ENCODE measurements at regions not wholly inside any gene's neighbourhood (a gene's known extent, or its start where the extent isn't known, plus 50 kb on each side); places are given as distances from the start of the nearest gene placed in this dataset.

DNA sequence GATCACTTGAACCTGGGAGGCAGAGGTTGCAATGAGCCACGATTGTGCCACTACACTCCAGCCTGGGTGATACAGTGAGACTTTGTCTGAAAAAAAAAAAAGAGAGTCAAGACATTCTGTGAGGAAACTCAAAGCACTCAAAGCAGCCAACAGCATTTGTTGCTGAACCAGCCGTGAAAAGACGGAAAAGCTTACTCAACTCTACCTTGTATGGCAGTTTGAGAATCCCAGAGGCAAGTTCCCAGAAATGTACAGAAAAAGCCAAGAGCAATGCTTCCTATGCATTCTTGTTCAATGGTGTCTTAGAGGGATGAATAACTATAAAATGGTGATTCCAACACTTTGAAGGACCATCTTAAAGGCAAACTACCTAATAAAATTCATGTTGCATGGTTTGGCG lies 170.2 kb downstream of the HSD17B3 start:
- TF ChIP-seq EZH2 (IDR thresholded peaks at IDR 0.05; ENCODE audit: low read length): no peak
- TF ChIP-seq, protein P1, sequence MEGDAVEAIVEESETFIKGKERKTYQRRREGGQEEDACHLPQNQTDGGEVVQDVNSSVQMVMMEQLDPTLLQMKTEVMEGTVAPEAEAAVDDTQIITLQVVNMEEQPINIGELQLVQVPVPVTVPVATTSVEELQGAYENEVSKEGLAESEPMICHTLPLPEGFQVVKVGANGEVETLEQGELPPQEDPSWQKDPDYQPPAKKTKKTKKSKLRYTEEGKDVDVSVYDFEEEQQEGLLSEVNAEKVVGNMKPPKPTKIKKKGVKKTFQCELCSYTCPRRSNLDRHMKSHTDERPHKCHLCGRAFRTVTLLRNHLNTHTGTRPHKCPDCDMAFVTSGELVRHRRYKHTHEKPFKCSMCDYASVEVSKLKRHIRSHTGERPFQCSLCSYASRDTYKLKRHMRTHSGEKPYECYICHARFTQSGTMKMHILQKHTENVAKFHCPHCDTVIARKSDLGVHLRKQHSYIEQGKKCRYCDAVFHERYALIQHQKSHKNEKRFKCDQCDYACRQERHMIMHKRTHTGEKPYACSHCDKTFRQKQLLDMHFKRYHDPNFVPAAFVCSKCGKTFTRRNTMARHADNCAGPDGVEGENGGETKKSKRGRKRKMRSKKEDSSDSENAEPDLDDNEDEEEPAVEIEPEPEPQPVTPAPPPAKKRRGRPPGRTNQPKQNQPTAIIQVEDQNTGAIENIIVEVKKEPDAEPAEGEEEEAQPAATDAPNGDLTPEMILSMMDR (optimal IDR thresholded peaks at IDR 0.05 in 1 of 3, IDR thresholded peaks at IDR 0.05 in 1 of 3, conservative IDR thresholded peaks at IDR 0.05 in 1 of 3; ENCODE audit: extremely low read depth in 1 of 3, insufficient read depth in 2 of 3, low read length in 3 of 3): no peak
- Histone ChIP-seq H3K4me3 (ENCODE audit: control insufficient read depth in 2 of 3, extremely low read depth in 1 of 3, insufficient read depth in 2 of 3, low read depth in 1 of 3, low read length in 3 of 3) (no peak overlapping the region), H3K9ac (ENCODE audit: control insufficient read depth, extremely low read depth, insufficient read depth, low read length) (no peak overlapping the region), H3K79me2 (ENCODE audit: control insufficient read depth, insufficient read depth, low read length) (no peaks in the 10 kb centered on the region), H3K9me1 (ENCODE audit: control insufficient read depth, extremely low read depth, insufficient read depth, low read length) (no peaks in the 10 kb centered on the region), H3K4me2 (ENCODE audit: control insufficient read depth, extremely low read depth, insufficient read depth, low read depth, low read length) (no peak overlapping the region), H3K4me1 (ENCODE audit: control insufficient read depth, extremely low read depth, insufficient read depth, low read length) (no peaks in the 10 kb centered on the region), H4K20me1 (ENCODE audit: control insufficient read depth, extremely low read depth, insufficient read depth, low read length) (no peaks in the 10 kb centered on the region), H3K27ac (ENCODE audit: control insufficient read depth, insufficient read depth, low read length) (no peak overlapping the region), H2AFZ (ENCODE audit: control insufficient read depth, low read length) (no peak overlapping the region), H3K27me3 (ENCODE audit: control insufficient read depth, extremely low read depth, insufficient read depth, low read length) (peaks cover 15% of the 10 kb centered on the region), H3K36me3 (ENCODE audit: control insufficient read depth in 2 of 2, extremely low read depth in 1 of 2, insufficient read depth in 2 of 2, low read length in 2 of 2) (no peaks in the 10 kb centered on the region), H3K9me3 (ENCODE audit: control insufficient read depth, low read depth, low read length) (no peaks in the 10 kb centered on the region)
- DNase-seq (ENCODE audit: low read depth, low spot score) (no peak), FAIRE-seq (no peak)
- dilution Hi-C loops (cut with MboI; ENCODE audit: extremely low pct_ligation_motif_present, low sequenced_read_pairs): no loop called here

DNA sequence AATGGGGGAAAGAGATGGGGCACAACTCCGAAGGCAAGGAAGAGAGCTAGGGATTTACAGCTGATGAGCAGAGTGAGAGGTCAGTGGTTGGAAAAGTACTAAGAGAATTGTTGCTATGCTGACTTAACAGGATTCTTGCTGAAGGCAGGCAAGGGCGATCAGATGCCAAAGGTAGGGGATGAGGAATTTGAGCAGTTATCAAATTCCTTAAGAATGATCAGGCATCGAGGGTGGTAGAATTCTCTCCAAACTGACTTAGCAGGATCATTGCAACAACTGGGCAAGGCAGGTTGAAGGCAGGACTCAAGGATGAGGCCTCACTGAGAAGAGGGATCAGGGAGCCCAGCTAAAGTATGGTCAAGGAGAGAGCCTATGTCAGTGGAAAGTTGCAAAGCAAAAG lies 171.0 kb downstream of the HSD17B3 start:
- no peak for FAIRE-seq
- H3K79me2 ChIP-seq (ENCODE audit: control insufficient read depth, insufficient read depth, low read length): no peaks in the 10 kb centered on the region
- no peaks in the 10 kb centered on the region for H3K9me1 ChIP-seq (ENCODE audit: control insufficient read depth, extremely low read depth, insufficient read depth, low read length)
- no peaks in the 10 kb centered on the region for H3K36me3 ChIP-seq (ENCODE audit: control insufficient read depth in 2 of 2, extremely low read depth in 1 of 2, insufficient read depth in 2 of 2, low read length in 2 of 2)
- H3K27me3 ChIP-seq (ENCODE audit: control insufficient read depth, extremely low read depth, insufficient read depth, low read length): peaks cover 15% of the 10 kb centered on the region
- DNase-seq (ENCODE audit: low read depth, low spot score): no peak
- H3K27ac ChIP-seq (ENCODE audit: control insufficient read depth, insufficient read depth, low read length): no peak overlapping the region
- H3K9me3 ChIP-seq (ENCODE audit: control insufficient read depth, low read depth, low read length): no peaks in the 10 kb centered on the region
- no peak overlapping the region for H3K4me2 ChIP-seq (ENCODE audit: control insufficient read depth, extremely low read depth, insufficient read depth, low read depth, low read length)
- TF ChIP-seq, protein P1 (optimal IDR thresholded peaks at IDR 0.05 in 1 of 3, IDR thresholded peaks at IDR 0.05 in 1 of 3, conservative IDR thresholded peaks at IDR 0.05 in 1 of 3; ENCODE audit: extremely low read depth in 1 of 3, insufficient read depth in 2 of 3, low read length in 3 of 3): no peak
- no peak for TF ChIP-seq EZH2 (IDR thresholded peaks at IDR 0.05; ENCODE audit: low read length)
- H3K9ac ChIP-seq (ENCODE audit: control insufficient read depth, extremely low read depth, insufficient read depth, low read length): no peak overlapping the region
- H3K4me1 ChIP-seq (ENCODE audit: control insufficient read depth, extremely low read depth, insufficient read depth, low read length): no peaks in the 10 kb centered on the region
- no peak overlapping the region for H2AFZ ChIP-seq (ENCODE audit: control insufficient read depth, low read length)
- no peak overlapping the region for H3K4me3 ChIP-seq (ENCODE audit: control insufficient read depth in 2 of 3, extremely low read depth in 1 of 3, insufficient read depth in 2 of 3, low read depth in 1 of 3, low read length in 3 of 3)
- H4K20me1 ChIP-seq (ENCODE audit: control insufficient read depth, extremely low read depth, insufficient read depth, low read length): no peaks in the 10 kb centered on the region
- dilution Hi-C loops (cut with MboI; ENCODE audit: extremely low pct_ligation_motif_present, low sequenced_read_pairs): no loop called here

All from keratinocyte (primary cell).